ENCODE measurements at regions not wholly inside any gene's neighbourhood (a gene's known extent, or its start where the extent isn't known, plus 50 kb on each side); places are given as distances from the start of the nearest gene placed in this dataset.

DNA sequence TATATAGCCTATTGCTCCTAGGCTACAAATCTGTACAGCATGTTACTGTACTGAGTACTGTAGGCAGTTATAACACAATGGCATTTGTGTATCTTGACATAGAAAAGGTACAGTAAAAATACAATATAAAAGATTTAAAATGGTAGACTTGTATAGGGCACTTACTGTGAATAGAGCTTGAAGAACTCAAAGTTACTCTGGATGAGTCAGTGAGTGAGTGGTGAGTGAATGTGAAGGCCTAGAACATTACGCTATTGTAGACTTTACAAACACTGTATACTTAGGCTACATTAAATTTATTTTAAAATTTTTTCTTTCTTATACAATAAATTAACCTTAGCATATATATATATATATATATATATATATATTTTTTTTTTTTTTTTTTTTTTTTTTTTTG is 140.0 kb upstream of the UBE2E1 start:
- DNase-seq: no peak

DNA sequence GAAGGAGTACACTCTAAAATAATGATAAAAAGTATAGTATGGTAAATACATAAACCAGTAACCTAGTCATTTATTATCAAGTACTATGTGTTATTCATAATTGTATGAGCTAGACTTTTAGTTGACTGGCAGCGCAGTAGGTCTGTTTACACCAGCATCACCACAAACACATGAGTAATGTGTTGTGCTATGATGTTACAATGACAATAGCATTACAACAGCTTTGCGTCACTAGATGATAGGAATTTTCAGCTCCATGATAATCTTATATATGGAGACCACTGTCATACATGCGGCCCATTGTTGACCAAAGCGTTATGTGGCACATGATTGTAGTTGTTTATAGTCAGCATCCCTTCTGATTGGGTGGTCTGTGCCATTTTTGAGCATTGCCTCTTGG is 138.9 kb upstream of the UBE2E1 start:
- no peak for DNase-seq

DNA sequence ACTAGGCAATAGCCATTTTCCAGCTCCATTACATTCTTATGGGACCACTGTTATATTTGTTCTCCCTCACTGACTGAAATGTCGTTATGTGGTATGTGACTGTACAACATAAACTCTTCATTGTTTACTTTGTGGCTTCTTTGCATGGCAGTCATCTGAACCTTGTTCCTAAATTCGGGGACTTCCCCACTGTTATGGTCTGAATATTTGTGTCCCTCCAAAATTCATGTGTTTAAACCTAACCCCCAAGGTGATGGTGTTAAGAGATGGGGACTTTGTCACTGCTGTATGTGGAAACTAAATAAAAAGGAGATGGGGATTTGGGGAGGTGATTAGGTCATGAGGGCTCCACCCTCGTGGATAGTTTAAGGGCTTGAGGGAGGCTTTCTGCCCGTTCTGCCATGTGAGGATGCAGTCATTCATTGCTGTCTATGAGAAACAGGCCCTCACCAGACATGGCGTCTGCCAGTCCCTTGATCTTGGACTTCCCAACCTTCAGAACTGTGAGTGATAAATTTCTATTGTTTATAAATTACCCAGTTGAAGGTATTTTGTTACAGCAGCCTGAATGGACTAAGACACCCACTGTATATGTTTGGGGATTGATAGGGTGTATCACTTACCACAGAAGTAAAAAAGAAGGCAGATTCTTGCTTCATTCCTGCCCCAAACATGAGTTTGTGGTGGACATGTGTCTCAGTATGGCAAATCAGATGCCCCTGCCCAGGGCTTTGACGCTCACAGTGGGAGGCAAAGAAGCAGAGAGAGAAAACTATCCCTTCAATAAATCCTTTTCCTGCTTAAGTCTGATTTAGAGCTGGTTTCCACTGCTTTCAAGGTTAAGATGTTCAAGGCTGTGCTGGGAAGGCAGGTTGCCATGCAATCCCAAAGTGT is 138.0 kb upstream of the UBE2E1 start:
- DNase-seq: no peak

DNA sequence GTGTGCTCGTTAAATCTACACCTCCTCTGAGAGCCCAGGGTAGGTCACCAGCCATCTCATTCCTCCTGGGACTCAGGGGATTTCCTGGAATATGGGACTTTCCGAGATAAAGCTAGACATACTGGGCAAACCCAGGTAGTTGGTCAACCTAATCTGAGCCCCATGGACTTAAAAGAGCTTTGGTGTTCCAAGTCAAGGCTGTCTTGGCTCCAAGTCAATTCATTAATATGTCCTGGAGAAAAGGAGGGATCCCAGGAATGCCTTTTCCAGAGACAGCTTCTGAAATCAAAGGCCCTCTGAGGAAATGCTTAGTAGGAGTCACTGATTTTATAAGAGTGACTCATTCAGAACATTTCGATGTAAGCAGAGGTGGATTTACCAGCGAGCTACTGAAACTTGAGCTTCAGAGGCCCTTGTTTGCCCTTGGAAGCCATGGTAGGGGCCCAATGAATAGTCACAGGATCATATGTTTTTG is 137.3 kb upstream of the UBE2E1 start:
- DNase-seq: no peak

DNA sequence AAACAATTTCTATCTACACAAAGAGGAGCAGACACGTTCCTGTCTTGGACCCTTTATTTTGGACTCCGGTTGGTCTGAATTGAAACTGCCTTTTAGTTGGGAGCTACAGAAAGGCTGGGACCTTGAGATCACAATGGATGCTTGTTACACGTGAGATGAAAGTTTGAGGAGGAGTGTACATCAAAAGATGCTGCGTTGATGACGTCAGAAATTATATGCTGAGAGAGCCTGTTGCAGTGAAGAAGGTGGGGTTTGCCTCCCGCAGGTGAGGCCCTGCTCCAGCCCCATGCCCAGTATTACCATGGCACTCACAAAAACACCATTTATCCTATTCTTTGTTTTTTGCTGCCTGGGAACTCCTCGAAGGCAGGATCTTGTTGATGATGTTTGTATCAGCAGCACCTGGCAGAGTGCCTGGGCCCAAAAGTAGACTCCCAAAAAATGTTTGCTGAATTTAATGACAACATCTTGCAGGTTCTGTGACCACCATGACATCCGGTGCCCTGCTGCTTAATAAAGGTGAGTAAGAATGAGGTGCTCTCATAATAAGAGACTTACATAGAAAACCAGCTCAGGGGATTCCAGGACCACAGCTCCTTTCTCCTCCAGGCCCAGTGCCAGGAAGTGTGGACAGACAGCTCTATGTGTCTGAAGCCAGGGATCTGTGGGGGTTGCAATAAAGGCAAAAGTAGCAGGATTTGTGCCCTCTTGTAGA is 136.1 kb upstream of the UBE2E1 start:
- DNase-seq: no peak

DNA sequence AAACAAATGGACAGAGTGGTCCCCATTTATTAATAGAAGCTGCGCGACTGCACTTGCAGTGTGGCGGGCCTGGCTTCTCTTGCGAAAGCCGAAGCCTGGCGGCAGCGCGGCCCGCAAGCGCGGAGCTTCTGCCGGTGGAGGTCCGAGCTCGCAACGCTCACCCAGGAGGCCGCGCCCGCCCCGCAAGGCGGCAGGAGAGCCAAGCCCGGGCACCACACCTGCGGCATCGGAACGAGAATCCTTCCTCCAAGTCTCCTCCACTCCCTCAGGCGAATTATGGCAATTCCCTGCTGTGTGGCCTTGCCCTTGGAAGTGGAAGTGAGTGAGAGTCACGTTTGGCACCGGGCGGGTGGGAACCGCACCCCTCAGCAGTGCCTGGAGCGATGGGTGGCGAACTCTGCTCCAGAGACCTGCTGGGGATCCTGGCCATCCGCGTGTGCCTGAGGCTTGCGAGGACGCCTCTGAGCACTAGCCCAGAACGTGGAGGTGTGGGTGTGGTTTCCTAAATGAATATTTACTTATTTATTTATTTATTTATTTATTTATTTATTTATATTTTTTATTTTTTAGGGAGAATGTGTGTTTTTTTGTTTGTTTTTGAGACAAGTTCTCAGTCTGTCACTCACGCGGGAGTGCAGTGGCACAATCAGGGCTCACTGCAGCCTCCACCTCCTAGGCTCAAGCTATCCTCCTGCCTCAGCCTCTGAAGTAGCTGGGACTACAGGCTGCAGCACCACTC is 133.7 kb upstream of the UBE2E1 start:
- DNase-seq: no peak

DNA sequence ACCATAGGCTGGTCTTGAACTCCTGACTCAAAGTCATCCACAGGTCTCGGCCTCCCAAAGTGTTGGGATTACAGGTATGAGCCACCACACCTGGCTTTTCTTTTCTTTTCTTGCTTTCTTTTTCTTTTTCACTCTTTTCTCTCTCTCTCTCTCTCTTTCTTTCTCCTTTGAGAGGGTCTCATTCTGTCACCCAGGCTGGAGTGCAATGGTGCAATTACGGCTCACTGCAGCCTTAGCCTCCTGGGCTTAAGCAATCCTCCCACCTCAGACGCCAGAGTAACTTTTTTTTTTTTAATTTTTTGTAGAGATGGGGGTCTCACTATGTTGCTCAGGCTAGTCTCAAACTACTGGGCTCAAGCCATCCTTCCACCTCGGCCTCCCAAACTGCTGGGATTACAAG is 133.1 kb upstream of the UBE2E1 start:
- DNase-seq: no peak

DNA sequence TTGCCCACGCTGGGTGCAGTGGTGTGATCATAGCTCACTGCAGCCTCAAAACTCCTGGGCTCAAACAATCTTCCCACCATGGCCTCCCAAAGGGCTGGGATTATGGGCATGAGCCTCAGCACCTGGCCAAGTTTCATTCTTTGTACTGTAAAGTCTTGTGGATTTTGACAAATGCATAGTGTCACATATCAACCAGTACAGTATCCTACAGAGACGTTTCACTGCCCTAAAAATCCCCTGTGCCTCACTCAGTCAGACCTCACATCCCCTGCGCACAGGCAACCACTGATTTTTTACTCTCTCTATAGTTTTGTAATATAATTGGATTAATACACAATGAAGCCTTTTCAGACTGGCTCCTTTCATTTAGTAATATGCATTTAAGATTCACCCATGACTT is 130.7 kb upstream of the UBE2E1 start:
- DNase-seq: no peak

DNA sequence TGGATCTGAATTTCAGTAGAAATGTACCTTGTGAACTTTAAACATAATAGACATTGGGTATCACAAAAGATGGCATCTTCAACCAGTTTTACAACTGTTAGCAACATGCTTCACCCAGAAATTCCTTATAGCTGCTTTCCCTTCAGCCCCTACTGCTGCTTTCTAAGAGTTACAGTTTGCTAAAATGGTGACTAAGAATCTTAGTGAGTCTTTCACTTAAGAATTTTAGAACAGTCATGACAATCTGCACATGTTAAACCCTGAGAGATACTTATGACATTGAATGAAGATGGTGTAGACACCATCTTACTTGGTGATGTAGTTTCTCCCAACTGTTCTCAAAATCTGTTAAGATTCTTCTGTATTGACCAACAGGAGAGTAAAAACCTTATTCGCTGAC is 129.7 kb upstream of the UBE2E1 start:
- DNase-seq: no peak

DNA sequence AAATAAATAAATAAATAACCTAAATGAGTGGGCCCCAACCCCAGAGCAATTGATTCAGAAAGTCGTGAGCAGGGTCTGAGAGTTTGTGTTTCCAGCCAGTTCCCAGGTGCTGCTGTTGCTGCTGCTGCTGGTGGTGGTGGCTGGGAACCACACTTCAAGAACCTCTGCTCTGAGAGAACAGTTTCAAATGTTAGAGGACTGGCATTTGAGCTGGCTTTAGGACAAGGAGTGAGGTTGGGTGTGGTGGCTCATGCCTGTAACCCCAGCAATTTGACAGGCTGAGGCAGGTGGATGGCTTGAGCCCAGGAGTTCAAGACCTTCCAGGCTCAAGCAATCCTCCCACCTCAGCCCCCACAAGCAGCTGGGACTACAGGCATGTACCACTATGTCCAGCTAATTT is 123.1 kb upstream of the UBE2E1 start:
- no peak for DNase-seq

DNA sequence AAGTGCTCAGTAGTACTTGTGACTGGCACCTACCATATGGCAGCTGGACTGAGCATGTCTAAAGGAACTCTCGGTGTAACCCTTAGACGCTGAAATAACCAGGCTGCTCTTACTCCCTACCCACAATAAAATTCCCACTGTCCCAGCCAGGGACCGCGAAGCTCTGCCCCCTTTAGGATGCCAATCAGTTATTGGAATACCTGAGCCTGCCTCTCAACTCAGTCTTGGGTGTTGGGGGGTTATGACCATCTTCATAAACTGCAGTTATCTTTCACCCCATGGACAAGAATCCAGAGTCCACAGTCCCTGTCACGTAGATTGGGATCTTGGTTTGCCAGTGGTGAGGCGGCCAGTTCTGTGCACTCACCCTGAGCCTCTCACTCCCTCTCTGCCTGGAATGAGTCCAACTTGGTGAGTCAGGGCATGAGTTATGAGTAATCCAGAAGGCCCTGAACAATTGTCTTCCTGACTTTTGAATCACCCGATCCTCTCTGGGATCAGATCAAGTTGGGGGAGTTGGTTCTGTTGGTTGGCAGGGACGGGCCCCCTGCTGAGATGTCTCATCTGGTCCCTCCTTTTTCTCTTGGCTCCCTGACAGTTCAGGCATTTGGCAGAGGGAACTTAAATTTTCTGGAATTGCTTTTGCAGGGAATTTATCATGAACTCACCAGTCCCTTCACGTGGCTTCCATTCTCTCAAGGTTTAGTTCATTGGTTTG is 120.1 kb upstream of the UBE2E1 start:
- DNase-seq: no peak

DNA sequence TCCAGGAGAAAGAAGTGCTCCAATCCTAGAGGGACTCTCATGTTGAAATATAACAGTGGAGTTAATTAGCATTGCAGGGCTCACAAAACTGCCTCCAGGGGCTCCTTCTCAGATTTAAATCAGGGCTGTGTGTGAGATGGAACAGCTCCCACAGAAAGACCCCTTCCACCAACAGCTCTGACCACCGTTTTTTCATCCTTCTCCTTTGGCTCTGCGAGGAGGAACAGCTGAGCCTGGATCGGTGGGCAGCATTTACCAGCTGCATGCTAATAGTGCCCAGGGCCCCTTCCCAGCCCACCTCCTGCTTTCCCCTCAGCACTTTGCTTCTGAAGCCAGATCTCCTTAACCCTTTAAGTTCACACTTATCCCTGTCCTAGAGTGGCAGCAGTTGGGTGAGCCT is 119.2 kb upstream of the UBE2E1 start:
- DNase-seq: no peak

DNA sequence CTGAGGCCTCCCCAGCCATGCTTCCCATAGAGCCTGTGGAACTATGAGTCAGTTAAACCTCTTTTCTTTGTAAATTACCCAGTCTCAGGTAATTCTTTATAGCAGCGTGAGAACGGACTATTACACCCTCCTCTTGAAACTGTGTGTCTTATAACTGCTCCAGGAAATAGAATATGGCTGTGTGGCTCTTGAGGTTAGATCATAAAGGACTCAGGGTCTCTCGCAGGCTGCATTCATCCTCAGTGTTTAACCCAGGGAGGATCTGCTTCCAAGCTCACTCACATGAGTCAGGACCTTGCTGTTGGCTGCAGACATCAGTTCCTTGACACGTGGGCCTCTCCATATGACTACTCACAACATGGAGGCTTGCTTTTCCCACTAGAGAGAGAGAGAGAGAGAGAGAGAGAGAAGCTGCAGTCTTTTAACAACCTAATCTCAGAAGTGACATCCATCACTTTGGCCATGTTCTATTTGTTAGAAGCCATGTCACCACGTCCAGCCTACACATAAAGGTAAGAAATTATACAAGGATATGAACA is 114.3 kb upstream of the UBE2E1 start:
- DNase-seq: no peak

DNA sequence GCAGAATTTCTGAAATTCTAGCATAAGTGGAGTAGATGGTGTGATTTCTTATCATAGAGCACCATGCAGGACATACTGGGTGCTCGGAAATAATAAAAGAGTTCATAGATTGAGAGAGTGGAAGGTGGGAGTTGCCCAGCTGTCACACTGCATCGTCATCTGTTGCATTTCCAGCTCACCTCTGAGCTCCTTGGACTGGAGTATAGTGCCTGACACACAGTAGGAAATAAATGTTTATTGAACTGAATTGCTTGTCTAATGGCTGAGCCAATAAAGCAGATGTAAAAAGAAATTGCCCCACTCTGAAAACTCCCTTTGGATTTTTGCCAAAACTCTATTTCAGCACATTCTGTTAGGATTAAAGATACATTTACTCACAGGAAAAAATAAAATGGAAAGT is 108.9 kb upstream of the UBE2E1 start:
- no peak for DNase-seq

DNA sequence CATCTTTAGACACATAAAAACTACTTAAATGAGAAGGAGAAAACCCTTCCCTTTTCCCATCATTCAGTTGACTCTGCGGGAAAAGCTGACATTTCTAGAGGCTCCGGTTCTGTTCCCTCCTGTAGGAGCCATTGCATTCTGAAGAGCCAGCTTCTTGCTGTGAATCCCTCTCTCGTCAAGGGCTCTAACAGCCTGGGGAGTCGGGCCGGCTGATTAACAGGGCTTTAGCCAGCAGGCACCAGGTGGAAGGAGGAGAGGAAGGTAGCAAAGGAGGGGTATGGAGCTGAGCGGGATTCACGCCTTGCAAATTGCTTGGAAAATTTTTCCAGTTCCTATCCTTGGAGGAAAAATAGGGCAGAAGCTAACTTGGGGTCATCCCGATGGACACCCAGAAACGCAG is 108.3 kb upstream of the UBE2E1 start:
- DNase-seq: no peak

DNA sequence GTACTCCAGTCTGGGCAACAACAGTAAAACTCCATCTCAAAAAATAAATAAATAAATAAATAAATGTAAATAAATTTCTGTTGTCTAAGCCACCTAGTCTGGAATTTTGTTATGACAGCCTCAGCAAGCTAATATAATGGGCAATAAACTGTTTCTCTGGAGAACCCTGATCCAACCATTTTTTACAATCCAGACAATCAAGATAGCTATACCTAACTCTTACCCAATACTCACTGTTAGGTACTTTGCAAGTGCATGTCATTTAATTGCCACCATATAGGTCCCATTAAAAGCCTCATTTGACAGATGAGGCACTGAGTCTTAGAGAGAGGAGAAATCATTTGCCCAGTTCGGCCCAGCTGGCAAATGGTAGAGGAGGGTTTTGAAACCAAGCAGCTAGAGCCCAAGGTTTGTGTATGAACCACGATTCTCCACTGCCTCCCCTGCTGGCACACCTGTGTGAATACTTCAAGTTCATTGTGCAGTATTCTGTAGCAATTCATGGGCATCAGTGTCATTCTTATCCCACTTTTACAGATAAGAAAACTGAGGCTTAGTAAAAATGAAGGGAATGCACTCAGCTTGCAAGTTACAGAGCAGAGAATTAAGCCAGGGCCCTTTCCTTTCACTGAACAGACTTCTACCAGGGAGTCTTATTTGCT is 107.0 kb upstream of the UBE2E1 start:
- no peak for DNase-seq

DNA sequence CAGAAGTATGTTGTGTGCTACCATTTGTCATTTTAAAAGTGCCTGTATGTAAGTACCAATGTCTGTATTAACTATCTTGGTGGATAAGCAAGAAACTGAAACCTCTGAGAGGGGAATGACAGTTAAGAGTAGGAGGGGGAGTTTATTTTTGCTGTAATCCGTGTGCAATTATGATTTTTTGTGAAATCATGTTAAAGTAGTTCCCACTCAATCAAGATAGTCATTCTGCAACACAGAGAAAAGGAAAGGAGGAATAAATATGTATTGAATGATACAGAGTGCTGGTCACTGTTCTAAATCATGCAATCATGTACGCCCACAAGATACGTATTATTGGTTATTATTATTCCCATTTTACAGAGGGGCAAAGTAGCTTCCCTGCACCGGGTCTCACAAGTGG is 105.1 kb upstream of the UBE2E1 start:
- no peak for DNase-seq

DNA sequence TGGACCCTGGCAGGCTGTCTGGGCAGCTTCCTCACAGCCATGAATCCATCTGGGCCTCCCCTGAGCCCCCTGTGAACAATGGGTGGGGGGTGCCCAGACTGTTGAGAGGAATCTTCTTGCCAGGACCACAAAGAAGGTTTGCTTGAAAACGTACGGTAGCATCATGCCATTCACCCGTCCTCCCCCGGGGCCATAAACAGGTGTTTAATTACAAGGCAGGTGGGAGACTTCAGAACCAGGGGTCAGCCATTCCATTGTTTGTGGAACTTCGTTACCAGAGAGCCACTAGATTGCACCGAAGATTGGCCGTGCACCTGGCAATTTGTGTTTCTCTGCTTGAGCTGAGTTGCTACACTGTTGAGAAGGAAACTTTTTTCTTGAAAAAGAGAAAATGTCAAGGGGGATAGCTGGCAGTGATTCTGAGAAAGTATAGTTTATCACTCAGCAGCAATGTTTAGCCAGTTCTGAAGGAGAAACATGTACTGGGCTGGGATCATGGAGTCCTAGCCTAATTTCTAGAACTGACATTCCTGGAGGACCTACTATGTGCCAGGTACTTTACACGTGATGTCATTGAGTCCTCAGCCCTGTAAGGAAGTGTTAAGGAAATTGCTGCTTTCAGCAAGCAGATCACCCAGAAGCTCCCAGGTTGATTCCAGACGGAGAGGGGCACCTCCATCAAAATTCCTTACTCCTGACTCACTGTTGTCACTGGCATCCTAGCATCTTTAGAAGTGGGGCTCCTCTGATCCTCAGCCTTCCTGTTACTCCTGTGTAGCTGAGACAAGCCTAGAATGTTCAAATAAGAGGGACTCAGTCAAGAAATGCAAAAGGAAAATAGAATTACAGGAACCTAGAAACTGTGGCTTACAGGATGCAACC is 103.8 kb upstream of the UBE2E1 start:
- DNase-seq: no peak

DNA sequence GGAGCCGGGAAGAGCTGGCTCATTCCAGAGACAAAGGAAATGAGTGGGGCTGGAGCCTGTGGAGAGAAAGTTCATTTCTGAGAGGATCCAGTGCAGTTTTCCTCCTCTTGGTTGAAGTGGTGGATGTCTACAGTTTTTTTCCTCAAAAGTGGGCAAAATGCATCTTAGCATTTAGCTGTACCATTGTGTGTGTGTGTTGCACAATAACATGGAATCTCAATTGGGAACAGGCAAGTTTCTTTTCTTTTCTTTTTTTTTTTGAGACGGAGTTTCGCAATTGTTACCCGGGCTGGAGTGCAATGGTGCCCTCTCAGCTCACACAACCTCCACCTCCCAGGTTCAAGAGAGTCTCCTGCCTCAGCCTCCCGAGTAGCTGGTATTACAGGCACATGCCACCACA is 101.5 kb upstream of the UBE2E1 start:
- DNase-seq: no peak

DNA sequence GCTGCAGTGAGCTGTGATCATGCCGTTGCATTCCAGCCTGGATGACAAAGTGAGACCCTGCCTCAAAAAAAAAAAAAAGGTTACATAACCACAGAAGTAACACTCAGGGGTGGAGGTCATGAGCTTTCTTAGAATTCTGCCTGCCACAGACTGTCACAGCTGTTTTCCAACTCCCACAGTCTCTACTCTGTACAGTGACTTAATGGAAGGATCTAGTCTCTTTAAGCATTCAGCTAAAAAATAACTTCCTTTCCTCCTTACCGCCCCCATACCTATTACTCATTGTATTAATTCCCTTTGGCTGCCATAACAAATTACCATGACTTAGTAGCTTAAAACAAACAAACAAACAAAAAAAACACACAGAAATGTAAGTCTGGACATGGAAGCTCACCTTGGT is 99.6 kb upstream of the UBE2E1 start:
- no peak for DNase-seq

DNA sequence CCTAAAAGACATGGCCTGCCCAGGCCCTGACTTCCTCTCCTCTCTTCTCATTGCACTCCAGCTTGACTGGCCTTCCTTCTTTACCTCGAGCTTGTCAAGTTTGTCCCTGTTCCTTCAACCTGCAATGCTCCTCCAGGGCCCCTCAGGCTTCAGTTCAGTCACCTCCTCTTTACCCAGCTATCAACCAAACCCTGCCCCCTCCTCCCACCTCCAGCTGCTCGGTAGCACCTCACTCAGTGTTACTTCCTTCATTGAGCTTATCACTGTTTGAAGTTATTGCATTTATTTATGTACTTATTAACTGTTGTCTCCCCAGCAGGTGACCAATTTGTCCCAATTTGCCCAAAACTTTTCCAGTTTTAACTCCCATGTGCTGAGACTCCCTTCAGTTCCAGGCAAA is 95.8 kb upstream of the UBE2E1 start:
- DNase-seq: no peak
